GM12891 (cell line): ENCODE measurements at regions not wholly inside any gene's neighbourhood (a gene's known extent, or its start where the extent isn't known, plus 50 kb on each side); places are given as distances from the start of the nearest gene placed in this dataset.

ENCODE experiments used
- POLR2A ChIP-seq: IDR thresholded peaks from 2 replicates; pipeline ENCODE4 v1.6.1; 2011; ENCODE audit warnings: low read depth, low read length, control low read depth
- POLR2AphosphoS5 ChIP-seq: IDR thresholded peaks from 2 replicates; pipeline ENCODE4 v1.6.1; 2011; ENCODE audit warnings: low read depth, low read length, control low read depth
- POU2F2 ChIP-seq: IDR thresholded peaks from 2 replicates; pipeline ENCODE4 v1.6.1; 2011; ENCODE audit warnings: low read depth, mild to moderate bottlenecking, control low read depth, low read length, moderate library complexity
- TAF1 ChIP-seq: IDR thresholded peaks from 2 replicates; pipeline ENCODE4 v1.6.1; 2011; ENCODE audit warnings: low read depth, low read length, control low read depth

DNA sequence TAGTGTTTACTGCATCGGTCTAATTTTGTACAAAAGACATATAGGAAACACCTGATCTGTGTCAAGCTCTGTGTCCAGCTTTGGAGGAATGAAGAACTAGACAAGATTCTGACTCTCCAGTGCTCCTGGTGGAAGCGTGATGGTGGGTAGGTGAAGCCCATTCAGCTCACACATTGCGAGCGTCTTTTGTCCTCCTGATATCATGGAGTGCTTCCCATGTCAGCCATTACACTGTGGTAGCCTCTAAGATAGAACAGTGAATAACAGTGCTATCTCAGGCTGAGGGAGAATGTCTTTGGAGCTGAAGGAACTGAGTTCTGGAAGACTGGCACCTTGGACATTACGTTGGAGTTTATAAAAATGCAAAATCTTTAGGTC, 350.2 kb downstream of the CYRIA start:
- TF ChIP-seq POLR2A (no peak), POU2F2 (no peak), POLR2AphosphoS5 (no peak), TAF1 (no peak)
